Stimulated activated CD8-positive, alpha-beta memory T cell treated with anti-CD3 and anti-CD28 coated beads, Interleukin-7, amount 100 ng/mL, for 4 hours (primary cell): ENCODE measurements at regions not wholly inside any gene's neighbourhood (a gene's known extent, or its start where the extent isn't known, plus 50 kb on each side); places are given as distances from the start of the nearest gene placed in this dataset.
"Not testable (repeated sequence)": the region's sequence is repeated elsewhere in the genome, so short reads cannot be mapped to it uniquely, and the experiment has no call there.

Experiments
- DNase-seq, 2 donors: peaks; one replicate each; pipeline ENCODE4 v3.0.0-alpha.2; 2020; ENCODE audit warnings: low read depth in 2 of 2

GRCh38 chr9:34907044-34907443, 51.0 kb upstream of the PHF24 start:
- DNase-seq = no peak

- peak; percentile 58 to 65 for DNase-seq
These were observed 58.4 kb upstream of the PHF24 start for GRCh38 chr9:34899535-34900158.

- no peak for DNase-seq
These were observed 59.2 kb upstream of the PHF24 start for GRCh38 chr9:34898846-34899245.

- DNase-seq = no peak
These were observed 62.0 kb upstream of the PHF24 start for GRCh38 chr9:34896112-34896511.

- no peak for DNase-seq
These were observed 65.2 kb upstream of the PHF24 start for GRCh38 chr9:34892886-34893285.

- no peak for DNase-seq
These were observed 66.7 kb upstream of the PHF24 start for GRCh38 chr9:34891386-34891785.

- no peak for DNase-seq
These were observed 70.2 kb upstream of the PHF24 start for GRCh38 chr9:34887841-34888240.

- peak in 1 of 2 donors; percentile 1 for DNase-seq
These were observed 73.3 kb upstream of the PHF24 start for GRCh38 chr9:34884747-34885189.

GRCh38 chr9:34876096-34876495, 82.0 kb upstream of the PHF24 start:
- DNase-seq = no peak

- DNase-seq = no peak
These were observed 88.7 kb upstream of the PHF24 start for GRCh38 chr9:34869390-34869789.

- no peak for DNase-seq
These were observed 91.5 kb upstream of the PHF24 start for GRCh38 chr9:34866614-34867013.

- no peak for DNase-seq
These were observed 94.7 kb upstream of the PHF24 start for GRCh38 chr9:34863426-34863825.

GRCh38 chr9:34862836-34863235, 95.2 kb upstream of the PHF24 start:
- DNase-seq = no peak

GRCh38 chr9:34862043-34862442, 96.0 kb upstream of the PHF24 start:
- DNase-seq = no peak

- not testable (repeated sequence) for DNase-seq
These were observed 103.1 kb upstream of the PHF24 start for GRCh38 chr9:34855016-34855415.

- DNase-seq = no peak
These were observed 120.1 kb upstream of the CCL21 start for GRCh38 chr9:34830068-34830467.

GRCh38 chr9:34826999-34827538, 117.1 kb upstream of the CCL21 start:
- DNase-seq = no peak

- no peak for DNase-seq
These were observed 115.8 kb upstream of the CCL21 start for GRCh38 chr9:34825775-34826174.

- no peak for DNase-seq
These were observed 113.8 kb upstream of the CCL21 start for GRCh38 chr9:34823778-34824177.

GRCh38 chr9:34810187-34810524, 100.2 kb upstream of the CCL21 start:
- no peak for DNase-seq

- no peak for DNase-seq
These were observed 99.7 kb upstream of the CCL21 start for GRCh38 chr9:34809504-34810186.

- no peak for DNase-seq
These were observed 93.0 kb upstream of the CCL21 start for GRCh38 chr9:34802916-34803315.

GRCh38 chr9:34797367-34797766, 87.4 kb upstream of the CCL21 start:
- no peak for DNase-seq
